AG10803 (cell line): ENCODE measurements at regions not wholly inside any gene's neighbourhood (a gene's known extent, or its start where the extent isn't known, plus 50 kb on each side); places are given as distances from the start of the nearest gene placed in this dataset.
"Not testable (repeated sequence)": the region's sequence is repeated elsewhere in the genome, so short reads cannot be mapped to it uniquely, and the experiment has no call there.

Source experiments
- DNase-seq: peaks from one replicate; pipeline ENCODE4 v3.0.0; 2010; ENCODE audit warnings: low read depth
- H3K4me3 ChIP-seq: 2 replicates; pipeline ENCODE4 v1.5.1; 2011; ENCODE audit warnings: mild to moderate bottlenecking, low read length, control low read depth
- TF ChIP-seq, protein P1 (sequence below): conservative IDR thresholded peaks from 2 replicates; pipeline ENCODE4 v1.5.1; 2011; ENCODE audit warnings: mild to moderate bottlenecking, low read length, control low read depth, inconsistent platforms

DNA sequence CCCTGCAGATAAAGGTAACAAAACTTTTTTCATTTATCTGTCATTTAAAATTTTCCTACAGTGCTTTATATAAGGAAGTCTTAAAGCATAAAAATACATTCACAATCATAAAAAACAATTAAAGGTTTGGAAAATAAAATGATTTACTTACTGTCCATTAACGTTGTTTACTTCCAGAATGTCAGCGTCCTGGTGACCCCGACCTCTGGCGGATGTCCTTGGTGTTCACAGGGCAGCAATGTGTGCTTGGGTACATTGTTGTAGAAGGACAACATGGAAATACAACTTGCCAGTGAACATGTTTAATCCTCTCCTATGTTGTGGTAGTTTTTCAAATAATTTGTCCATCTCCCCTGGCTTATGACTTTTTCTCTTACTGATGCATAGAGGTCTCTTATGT lies 168.8 kb upstream of the NDN start:
- TF ChIP-seq, protein P1, sequence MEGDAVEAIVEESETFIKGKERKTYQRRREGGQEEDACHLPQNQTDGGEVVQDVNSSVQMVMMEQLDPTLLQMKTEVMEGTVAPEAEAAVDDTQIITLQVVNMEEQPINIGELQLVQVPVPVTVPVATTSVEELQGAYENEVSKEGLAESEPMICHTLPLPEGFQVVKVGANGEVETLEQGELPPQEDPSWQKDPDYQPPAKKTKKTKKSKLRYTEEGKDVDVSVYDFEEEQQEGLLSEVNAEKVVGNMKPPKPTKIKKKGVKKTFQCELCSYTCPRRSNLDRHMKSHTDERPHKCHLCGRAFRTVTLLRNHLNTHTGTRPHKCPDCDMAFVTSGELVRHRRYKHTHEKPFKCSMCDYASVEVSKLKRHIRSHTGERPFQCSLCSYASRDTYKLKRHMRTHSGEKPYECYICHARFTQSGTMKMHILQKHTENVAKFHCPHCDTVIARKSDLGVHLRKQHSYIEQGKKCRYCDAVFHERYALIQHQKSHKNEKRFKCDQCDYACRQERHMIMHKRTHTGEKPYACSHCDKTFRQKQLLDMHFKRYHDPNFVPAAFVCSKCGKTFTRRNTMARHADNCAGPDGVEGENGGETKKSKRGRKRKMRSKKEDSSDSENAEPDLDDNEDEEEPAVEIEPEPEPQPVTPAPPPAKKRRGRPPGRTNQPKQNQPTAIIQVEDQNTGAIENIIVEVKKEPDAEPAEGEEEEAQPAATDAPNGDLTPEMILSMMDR = no peak
- H3K4me3 ChIP-seq = no peak overlapping the region
- no peak for DNase-seq

DNA sequence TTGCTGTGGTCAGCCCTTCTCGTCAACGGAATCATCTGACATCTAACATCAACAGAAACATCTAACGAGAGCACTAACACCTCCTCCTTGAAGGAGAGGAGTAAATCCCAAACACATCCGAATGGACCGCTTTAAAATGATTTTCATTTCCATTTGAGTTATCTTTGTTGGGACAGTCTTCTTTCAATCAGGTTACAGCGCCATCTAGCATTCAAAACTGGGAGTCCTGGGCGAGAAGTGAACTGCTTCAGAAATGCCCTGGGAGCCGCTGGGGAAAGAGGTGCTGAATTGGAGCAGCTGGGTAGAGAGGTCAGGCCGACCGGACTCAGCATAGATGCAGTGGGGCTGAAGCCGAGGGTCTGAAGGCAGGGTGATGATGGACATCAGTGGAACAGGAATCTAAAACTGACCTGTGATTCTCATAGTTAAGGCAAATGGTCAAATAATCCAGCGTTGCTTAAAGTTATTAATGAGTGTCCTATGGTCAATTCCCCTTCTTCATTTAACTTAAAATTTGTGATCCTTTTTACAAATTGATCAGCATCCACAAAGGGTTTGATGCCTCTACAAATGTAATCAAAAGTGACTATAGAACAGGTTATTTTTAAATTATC lies 170.0 kb upstream of the NDN start:
- H3K4me3 ChIP-seq = no peak overlapping the region
- TF ChIP-seq, protein P1 = peak; percentile 42
- peak; percentile 18 for DNase-seq

DNA sequence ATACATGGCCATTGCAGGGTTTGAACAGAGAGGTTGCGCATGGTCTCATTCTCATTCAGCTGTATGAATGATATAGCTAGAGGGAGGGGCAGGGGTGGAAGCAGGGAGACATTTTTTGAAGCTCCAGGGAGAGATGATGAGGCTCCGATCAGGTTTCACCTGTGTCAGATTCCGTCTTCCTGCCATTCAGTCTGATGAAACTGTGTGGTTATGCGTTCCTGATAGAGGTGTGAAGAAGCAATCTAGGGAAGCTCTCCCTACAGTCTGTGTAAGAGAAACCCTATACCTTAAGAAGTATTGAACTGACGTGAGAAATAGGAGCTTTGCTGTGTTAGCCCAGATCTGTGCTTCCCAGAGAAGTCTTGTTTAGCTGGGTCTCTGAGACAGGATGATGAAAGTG lies 171.9 kb upstream of the NDN start:
- H3K4me3 ChIP-seq = no peak overlapping the region
- no peak for DNase-seq
- TF ChIP-seq, protein P1 = no peak

DNA sequence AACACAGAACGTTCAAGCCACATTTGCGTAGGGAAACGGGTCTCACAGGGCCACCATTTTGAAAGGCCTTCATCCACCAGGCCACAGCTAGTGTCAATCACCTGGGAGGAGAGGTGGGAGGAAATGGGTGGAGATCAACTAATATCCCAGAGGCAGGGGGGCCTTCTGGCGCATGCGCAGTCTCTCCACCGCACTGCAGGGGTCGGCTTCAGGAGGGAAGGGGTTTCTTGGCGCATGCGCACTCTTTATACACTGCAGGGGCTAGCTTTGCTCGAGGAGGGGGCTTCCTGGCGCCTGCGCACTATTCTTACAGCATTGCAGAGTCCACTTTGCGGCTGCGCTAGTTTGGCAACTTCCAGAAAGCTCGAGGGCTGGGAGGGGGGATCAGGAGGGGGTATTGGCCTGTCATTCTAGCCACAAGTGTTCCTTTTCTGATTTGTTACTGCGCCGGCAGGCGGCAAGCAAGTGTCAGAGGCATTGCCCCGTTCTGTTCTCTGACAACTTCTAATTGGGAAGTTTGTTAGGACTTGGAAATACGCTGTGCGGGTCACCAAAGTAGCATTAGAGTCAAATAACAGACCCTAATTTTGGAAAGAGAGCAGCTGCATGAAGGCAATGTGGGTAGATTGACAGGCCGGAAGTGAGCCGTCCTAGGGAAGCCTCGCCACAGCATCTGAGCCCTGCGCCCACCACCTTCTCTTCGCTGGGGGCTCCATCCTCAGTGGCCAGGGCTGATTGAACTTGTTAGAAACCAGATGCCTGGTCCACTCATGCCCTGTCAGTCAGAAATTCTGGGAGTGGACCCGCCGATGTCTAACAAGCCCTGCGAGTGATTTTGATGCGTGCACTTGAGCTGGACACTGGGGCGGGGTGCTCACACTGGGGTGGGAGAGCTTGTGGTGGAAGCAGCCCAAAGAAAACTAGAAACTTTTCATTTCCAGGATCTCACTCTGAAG lies 173.5 kb upstream of the NDN start:
- no peak for DNase-seq
- H3K4me3 ChIP-seq = no peak overlapping the region
- TF ChIP-seq, protein P1 = no peak

DNA sequence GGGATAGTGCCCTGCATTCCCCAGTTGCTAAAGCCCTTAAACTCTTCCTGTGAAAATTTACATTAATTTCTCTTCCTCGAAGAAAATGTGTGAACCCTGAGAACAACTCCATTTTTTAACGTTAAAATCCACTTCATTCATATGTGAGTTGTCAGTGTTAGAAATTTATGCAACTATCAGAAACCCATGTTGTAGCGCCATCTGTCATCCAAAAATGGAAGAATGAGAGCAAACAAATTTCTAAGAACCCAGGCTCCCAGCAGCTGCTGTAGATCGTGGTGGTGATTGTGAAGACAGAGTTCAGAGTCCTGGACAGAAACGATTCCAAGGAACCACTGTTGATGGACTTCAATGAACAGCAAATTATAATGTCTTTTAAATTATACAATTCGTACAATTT lies 179.7 kb upstream of the NDN start:
- H3K4me3 ChIP-seq = no peak overlapping the region
- DNase-seq = no peak
- TF ChIP-seq, protein P1 = peak; percentile 16; the same call in 1 of the 2 replicates

DNA sequence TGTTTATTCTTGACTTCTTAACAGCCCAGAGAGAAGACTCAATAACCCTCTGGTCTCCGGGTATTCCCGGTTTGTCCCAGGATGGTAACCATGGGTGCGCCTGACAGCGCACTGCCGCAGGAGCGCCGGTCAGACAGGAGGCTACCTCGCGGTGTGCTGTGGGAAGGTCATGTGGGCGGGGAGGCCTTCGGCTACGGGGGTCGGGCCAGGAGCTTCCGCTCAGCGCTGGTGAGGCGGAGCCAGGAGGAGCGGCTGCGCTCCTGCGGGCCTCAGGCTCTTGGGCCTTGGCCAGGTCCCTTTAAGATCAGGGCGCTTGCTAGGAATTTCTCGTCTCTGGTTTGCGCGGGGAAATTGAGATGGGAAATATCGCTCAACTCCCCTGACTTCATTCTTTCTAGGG lies 182.3 kb upstream of the NDN start:
- H3K4me3 ChIP-seq = no peak overlapping the region
- no peak for DNase-seq
- TF ChIP-seq, protein P1 = no peak

DNA sequence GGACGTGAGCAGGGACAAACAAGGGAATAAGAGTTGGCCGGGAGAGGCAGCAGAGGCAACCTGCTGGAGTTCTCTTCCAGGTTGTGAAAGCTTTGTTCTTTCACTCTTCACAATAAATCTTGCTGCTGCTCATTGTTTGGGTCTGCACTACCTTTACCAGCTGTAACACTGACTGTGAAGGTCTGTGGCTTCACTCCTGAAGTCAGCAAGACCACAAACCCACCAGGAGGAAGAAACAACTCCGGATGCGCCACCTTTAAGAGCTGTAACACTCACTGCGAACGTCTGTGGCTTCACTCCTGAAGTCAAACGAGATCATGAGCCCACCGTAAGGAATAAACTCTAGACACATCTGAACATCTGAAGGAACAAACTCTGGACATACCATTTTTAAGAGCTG lies 186.5 kb upstream of the NDN start:
- DNase-seq, H3K4me3 ChIP-seq: not testable (repeated sequence)
